ENCODE measurements at regions not wholly inside any gene's neighbourhood (a gene's known extent, or its start where the extent isn't known, plus 50 kb on each side); places are given as distances from the start of the nearest gene placed in this dataset.

DNA sequence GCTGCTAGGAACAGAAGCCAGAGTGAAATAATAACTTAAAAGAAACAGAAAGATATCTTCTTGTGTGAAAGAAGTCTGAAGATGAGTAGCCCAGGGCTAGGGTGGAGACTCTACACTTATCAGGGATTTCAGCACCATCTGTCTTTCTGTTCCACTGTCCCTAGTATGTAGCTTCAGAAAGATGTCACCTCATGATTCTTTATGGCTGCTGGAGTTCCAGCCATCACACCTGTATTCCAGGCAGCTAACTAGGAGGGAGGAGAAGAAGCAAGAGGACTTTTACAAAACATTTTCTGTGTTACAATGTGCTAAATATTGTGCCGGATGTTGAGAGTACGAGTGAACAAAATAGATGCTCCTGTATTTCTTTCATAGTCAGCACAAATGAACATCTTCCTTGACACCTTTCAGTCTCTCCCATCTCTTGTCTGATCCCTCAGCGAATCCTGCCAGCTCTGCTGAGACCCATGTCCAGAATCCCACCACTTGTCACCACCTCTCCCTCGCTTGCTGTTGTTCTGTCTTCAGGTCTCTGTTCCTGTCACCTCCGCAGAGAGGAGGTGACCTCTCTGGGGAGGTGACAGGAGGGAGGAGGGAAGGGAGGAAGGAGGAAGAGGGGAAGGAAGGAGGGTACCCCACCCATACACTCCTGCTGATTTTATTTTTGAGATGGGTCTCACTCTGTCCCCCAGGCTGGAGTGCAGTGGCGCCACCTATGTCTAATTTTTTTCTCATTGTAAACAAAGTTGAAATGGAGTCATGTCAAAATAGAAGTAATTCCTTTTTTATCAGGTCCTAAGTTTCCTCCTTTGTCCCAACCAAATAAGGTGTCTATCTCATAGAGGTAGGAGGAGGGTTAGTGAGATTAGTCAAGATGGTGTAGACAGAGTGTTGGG is 188.9 kb downstream of the TFAP2C start:
- DNase-seq (ENCODE audit: low spot score) = no peak
- in situ Hi-C loops (cut with HindIII; ENCODE audit: low sequenced_read_pairs) = no loop called here

DNA sequence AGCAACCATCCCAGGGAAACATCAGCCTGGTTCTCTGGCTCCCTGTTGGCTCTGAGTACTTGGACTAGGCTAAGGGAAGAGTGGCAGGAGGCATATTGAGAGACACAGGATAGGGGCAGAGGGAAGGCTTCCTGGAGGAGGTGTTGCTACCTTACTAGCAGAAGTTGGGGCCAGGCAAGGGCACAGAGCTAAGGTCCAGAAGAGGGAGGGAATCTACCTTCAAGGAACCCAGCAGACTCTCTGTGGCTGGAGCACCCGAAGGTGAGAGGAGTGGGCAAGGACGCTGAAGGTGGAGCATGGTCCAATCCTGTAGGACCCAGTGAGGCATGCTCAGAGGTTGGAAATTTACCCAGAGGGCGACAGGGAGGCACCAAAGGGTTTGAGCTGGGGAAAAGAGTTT is 191.9 kb downstream of the TFAP2C start:
- in situ Hi-C loops (cut with HindIII; ENCODE audit: low sequenced_read_pairs) = no loop called here
- no peak for DNase-seq (ENCODE audit: low spot score)

DNA sequence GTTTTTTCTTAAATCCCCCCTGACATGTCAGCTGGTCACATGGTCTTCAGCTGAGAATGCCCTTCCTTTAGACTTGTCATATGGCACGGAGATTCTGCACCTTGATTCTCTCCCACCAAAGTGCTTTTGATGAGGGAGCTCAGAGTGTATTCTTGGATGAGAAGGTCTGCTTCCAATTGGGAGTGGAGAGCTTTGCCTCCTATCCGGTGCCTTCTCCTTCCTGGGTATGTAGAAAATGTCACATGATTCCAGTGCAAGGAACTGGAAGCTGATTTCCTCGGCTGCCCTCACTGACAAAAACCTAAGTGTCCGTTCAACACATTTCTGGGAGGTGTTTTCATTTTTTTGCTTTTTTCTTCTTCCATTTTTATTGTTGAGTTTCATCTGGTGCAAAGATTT is 197.2 kb downstream of the TFAP2C start:
- in situ Hi-C loops (cut with HindIII; ENCODE audit: low sequenced_read_pairs) = no loop called here
- DNase-seq (ENCODE audit: low spot score) = no peak

DNA sequence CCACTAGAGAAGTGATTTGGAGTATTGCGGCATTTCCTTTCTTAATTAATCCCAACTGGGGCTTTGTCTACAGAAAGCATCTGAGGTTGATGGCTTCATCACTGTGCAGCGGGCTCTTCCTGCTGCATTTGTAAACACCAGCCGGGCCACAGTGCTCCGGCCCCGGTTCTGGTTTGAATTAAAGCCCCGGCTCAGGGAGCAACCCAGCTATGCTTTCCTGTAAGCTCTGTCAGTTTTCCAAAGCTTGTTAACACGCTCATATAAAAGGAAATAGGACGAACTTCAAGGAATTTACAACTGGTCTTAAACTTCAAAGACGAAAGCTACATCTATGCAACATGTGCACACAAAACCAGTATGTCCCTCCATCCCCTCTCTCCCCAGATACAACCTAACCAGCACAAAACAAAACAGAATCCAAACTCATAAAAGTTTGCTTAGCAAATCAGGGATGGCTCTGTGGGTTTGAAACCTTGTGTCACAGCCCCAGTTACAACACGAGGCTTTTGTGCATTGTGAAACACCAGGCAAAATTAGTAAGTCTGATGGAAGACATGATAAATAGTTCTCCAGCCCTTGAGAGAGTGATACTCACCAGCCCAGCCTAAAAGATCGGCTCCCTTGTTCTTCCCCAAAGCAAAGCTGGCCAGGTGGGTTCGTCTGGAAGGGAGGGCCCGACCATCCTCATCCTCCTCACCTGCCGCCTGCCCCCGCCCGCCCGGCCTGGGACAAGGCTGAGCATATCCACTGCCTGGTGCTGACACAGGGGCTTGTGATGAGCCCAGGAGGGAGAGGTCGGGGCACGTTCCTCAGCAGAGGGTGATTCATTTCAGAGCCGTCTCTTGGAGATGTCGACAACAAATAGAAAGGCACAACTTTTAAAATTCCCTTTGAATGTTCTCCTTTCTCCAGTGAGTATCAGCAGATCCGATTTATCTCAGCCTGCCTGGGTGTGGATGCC is 197.9 kb downstream of the TFAP2C start:
- in situ Hi-C loops (cut with HindIII; ENCODE audit: low sequenced_read_pairs) = no loop called here
- no peak for DNase-seq (ENCODE audit: low spot score)

GRCh38 chr20:56827763-56828162 is 198.7 kb downstream of the TFAP2C start:
- in situ Hi-C loops (cut with HindIII; ENCODE audit: low sequenced_read_pairs) = no loop called here
- no peak for DNase-seq (ENCODE audit: low spot score)

- in situ Hi-C loops (cut with HindIII; ENCODE audit: low sequenced_read_pairs) = no loop called here
- DNase-seq (ENCODE audit: low spot score) = no peak
Measured at GRCh38 chr20:56828402-56828801, 199.3 kb downstream of the TFAP2C start.

DNA sequence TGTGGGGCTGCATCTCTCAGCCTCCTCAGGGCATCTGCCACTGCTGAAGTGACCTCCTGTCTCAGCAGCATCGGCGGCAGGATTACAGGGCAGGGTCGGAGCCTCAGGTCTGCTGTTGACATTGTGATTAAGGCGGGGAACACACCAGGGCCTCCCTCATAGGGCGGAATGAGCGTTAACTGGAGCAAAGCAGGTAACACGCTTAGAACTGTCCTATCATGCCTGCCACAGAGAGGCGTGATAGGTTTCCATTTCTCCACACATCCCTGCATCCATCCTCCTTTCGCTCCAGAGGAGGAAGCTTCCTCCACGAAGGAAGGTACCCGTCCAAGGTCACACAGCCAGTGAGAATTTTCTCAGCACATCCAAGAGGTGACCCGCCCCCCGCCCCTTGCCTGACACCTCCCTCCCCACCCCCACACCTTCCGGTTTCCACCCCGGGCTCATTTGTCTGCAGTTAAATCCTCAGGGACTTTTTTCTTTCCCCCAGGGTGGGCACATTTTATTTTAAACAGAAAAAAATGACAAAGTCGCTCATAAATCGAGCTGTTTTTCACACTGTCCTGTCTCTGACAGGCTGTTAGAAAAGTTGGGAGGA is 200.8 kb downstream of the TFAP2C start:
- in situ Hi-C loops (cut with HindIII; ENCODE audit: low sequenced_read_pairs) = no loop called here
- no peak for DNase-seq (ENCODE audit: low spot score)

DNA sequence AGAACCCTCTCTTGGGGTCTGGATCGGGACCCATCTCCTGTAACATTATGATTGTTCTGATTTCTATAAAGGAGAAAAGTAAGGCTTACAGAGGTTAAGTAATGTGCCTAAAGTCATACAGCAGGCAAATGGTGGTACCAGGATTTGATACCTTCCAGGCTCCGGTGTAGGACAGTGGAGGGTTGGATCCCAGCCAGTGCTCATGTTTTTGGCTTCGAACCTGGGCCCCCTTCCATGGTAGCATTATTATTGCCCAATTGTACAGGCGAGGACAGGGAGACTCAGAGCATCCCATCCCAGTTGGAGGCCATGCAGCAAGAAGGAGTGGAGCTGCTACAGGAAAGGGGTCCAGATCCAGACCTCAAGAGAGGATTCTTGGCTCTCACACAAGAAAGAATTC is 202.7 kb downstream of the TFAP2C start:
- no peak for DNase-seq (ENCODE audit: low spot score)
- in situ Hi-C loops (cut with HindIII; ENCODE audit: low sequenced_read_pairs) = no loop called here

DNA sequence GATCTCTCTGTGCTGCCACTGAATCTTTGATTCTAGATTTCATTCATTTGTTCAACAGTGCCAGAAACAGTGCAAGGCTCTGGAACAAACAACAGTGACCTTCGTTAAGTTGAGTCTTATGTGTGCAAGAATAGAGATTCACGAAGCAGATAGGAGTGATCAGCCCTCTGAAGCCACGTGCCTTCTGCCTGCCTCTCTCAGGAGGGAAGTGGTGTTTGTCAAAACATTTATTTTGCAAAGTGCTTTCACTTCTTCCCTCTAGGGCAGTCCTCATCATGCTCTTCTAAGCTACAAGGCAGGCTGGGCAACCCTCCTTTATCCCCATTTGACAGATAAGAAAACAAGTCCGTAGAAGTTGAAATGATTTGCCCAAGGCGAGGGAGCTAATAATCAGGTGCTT is 204.3 kb downstream of the TFAP2C start:
- DNase-seq (ENCODE audit: low spot score) = no peak
- in situ Hi-C loops (cut with HindIII; ENCODE audit: low sequenced_read_pairs) = no loop called here

- no peak for DNase-seq (ENCODE audit: low spot score)
- in situ Hi-C loops (cut with HindIII; ENCODE audit: low sequenced_read_pairs) = no loop called here
Measured at GRCh38 chr20:56835829-56836550, 206.9 kb downstream of the TFAP2C start.

GRCh38 chr20:56839222-56839621 is 210.1 kb downstream of the TFAP2C start:
- in situ Hi-C loops (cut with HindIII; ENCODE audit: low sequenced_read_pairs) = no loop called here
- DNase-seq (ENCODE audit: low spot score) = no peak

GRCh38 chr20:56839786-56840185 is 210.7 kb downstream of the TFAP2C start:
- in situ Hi-C loops (cut with HindIII; ENCODE audit: low sequenced_read_pairs) = no loop called here
- DNase-seq (ENCODE audit: low spot score) = no peak

GRCh38 chr20:56840716-56841261 is 211.7 kb downstream of the TFAP2C start:
- in situ Hi-C loops (cut with HindIII; ENCODE audit: low sequenced_read_pairs) = no loop called here
- no peak for DNase-seq (ENCODE audit: low spot score)

GRCh38 chr20:56841346-56841908 is 212.3 kb downstream of the TFAP2C start:
- no peak for DNase-seq (ENCODE audit: low spot score)
- in situ Hi-C loops (cut with HindIII; ENCODE audit: low sequenced_read_pairs) = no loop called here

DNA sequence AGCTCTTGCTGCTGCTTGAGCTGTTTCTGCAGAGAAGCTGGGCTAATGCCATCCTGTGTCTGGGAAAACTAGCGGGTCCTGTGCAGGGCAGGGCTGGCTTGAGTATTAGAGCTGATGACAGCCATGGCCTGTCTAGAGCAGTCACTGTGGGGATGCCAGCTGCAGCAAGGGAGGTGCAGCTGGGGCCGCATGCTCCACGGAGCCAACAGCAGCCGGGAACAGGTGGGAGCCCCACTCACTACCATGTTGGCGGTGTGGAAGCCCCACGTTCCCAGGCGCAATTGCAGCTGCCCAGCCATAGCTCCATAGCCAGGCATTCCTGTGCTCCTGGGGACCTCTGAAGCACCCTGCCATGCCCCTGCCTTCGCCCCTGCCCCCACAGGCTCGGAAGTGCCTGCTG is 212.9 kb downstream of the TFAP2C start:
- DNase-seq (ENCODE audit: low spot score) = no peak
- in situ Hi-C loops (cut with HindIII; ENCODE audit: low sequenced_read_pairs) = no loop called here

DNA sequence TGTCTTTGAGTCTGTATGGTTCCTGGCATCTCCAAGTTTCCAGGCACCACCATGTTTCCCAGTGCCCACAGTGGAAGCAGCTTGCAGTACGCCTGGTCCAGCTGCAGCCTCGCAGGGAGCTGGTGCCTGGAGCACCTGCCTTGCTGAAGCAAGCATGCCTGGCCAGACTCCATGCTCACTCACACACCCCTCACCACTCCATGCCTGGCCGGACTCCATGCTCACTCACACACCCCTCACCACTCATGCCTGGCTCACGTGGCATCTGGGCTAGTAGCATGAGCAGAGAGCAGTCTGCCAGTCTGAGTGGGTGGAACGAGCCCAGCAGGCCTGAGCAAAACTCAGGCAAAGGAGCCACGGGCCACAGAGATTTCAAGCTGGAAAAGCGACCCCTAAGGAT is 214.3 kb downstream of the TFAP2C start:
- in situ Hi-C loops (cut with HindIII; ENCODE audit: low sequenced_read_pairs) = no loop called here
- DNase-seq (ENCODE audit: low spot score) = no peak

DNA sequence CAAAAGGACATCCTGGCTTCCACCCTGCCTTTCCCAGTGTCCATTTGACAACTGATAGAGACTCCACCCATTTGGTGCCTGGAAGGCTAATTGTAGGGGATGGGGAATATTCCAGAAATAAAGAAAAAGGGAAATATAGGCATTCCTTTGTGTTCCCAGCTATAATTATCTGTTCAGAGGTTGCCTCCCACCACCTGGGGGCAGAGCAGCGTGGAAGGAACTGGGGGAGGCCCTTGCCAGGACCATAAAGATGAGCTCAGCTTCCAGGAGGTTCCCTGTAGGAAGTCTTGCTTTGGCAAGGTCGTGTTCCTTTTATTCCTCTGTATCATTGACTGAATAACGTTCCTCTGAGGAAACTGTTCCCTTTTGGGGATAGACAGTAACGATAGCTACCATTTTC is 214.7 kb downstream of the TFAP2C start:
- in situ Hi-C loops (cut with HindIII; ENCODE audit: low sequenced_read_pairs) = no loop called here
- no peak for DNase-seq (ENCODE audit: low spot score)

GRCh38 chr20:56845546-56846086 is 216.5 kb downstream of the TFAP2C start:
- no peak for DNase-seq (ENCODE audit: low spot score)
- in situ Hi-C loops (cut with HindIII; ENCODE audit: low sequenced_read_pairs) = no loop called here

Measured in G401 (cell line).